GM12872 (cell line): ENCODE measurements at regions not wholly inside any gene's neighbourhood (a gene's known extent, or its start where the extent isn't known, plus 50 kb on each side); places are given as distances from the start of the nearest gene placed in this dataset.

Experiments used
- CTCF ChIP-seq: IDR thresholded peaks from 3 replicates; pipeline ENCODE4 v1.5.1; 2011; ENCODE audit warnings: low read depth, mild to moderate bottlenecking, low read length, moderate library complexity; ENCODE audit not compliant: insufficient read depth

- TF ChIP-seq CTCF: no peak
These were observed 61.4 kb upstream of the IRX3 start for GRCh38 chr16:54347961-54348360.

- TF ChIP-seq CTCF: no peak
These were observed 59.5 kb upstream of the IRX3 start for GRCh38 chr16:54346041-54346440.

- TF ChIP-seq CTCF: no peak
These were observed 58.4 kb upstream of the IRX3 start for GRCh38 chr16:54344646-54345630.

- TF ChIP-seq CTCF: no peak
These were observed 56.4 kb upstream of the IRX3 start for GRCh38 chr16:54342966-54343365.

GRCh38 chr16:54341892-54342776 lies 55.5 kb upstream of the IRX3 start:
- no peak for TF ChIP-seq CTCF

- no peak for TF ChIP-seq CTCF
These were observed 53.9 kb upstream of the IRX3 start for GRCh38 chr16:54340531-54340930.

- no peak for TF ChIP-seq CTCF
These were observed 50.1 kb upstream of the IRX3 start for GRCh38 chr16:54336631-54337204.
